ENCODE measurements at regions not wholly inside any gene's neighbourhood (a gene's known extent, or its start where the extent isn't known, plus 50 kb on each side); places are given as distances from the start of the nearest gene placed in this dataset.

DNA sequence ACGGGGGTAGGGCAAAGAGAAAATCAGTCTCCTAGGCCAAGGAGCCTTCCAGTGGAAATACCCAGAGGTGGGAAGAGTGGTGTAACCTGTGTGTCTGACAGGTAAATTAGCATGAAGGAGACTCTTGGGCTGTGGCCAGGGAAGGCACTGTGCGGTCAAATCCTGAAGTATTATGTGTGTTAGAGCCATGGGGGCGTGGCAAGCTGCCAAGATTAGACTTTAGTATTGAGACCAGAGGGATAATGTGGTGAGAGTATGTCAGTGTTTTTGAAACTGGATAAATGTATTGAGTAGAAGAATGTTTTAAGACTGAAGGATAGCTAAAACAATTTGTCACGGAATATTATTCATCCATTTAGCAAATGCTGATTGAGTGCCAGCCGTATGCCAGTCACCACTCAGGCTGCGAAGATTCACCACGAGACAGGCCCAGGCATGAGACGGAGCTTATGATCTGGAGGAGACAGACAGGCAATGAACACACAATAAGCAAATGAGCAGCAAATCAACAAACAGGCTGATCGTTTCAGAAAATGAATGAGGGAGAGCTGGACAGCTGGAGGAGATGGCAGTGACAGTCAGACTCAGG, 445.9 kb downstream of the MCTP2 start:
- Histone ChIP-seq H3K9ac (ENCODE audit: insufficient read length, low read depth) (no peak overlapping the region), H3K9me3 (ENCODE audit: insufficient read depth, low read length) (no peaks in the 10 kb centered on the region), H3K36me3 (ENCODE audit: insufficient read depth, insufficient read length, low read length) (no peaks in the 10 kb centered on the region), H3K4me1 (ENCODE audit: insufficient read depth, insufficient read length) (no peaks in the 10 kb centered on the region), H3K27me3 (ENCODE audit: insufficient read depth, insufficient read length) (no peaks in the 10 kb centered on the region), H3K4me3 (ENCODE audit: insufficient read length, low read depth) (no peak overlapping the region)
- no peak for DNase-seq (ENCODE audit: low read depth, low spot score)
- TF ChIP-seq SUZ12 (IDR thresholded peaks at IDR 0.05; ENCODE audit: extremely low read depth, insufficient read depth, insufficient read length) (no peak), YY1 (IDR thresholded peaks at IDR 0.05; ENCODE audit: insufficient read depth, insufficient read length) (no peak), ZNF274 (IDR thresholded peaks at IDR 0.05; ENCODE audit: low read depth, low read length) (no peak)

DNA sequence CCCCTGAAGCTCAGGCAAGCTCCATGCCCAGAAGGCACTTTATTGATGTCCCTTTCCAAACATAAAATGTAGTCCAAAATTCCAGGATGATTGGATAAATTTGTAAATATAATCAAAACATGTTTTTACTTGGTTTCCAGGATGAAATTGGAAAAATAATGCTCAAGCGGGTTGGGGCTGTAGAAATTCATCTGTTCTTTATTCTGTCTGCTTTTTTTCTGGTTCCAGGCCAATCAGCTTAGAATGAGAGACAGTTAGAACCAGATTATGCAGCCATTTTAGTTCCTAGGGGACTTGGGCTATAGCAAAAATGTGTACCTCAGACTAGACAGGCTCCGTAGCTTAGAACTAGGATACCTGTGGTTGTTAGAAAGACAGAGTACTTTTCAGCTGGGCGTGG, 450.8 kb downstream of the MCTP2 start:
- TF ChIP-seq YY1 (IDR thresholded peaks at IDR 0.05; ENCODE audit: insufficient read depth, insufficient read length) (no peak), SUZ12 (IDR thresholded peaks at IDR 0.05; ENCODE audit: extremely low read depth, insufficient read depth, insufficient read length) (no peak), ZNF274 (IDR thresholded peaks at IDR 0.05; ENCODE audit: low read depth, low read length) (no peak)

DNA sequence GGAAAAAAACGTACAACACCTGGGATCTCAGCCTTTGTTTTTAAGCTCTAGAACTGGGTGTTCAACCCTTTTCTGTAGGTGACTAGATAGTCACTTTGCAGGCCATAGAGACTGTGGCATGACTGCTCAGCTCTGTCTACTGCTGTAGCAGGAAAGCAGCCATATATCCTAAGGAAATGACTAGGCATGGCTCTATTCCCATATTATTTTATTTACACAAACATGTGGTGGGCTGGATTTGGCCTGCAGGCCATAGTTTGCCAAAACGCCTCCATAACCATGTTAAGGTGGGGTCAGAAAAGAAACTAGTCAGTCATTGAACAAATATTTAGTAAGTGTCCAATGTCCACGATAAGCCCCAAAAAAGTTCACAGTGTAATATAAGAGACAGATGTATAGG, 452.5 kb downstream of the MCTP2 start:
- no peak for TF ChIP-seq SUZ12 (IDR thresholded peaks at IDR 0.05; ENCODE audit: extremely low read depth, insufficient read depth, insufficient read length)
- no peak for TF ChIP-seq ZNF274 (IDR thresholded peaks at IDR 0.05; ENCODE audit: low read depth, low read length)
- no peak for TF ChIP-seq YY1 (IDR thresholded peaks at IDR 0.05; ENCODE audit: insufficient read depth, insufficient read length)
- DNase-seq (ENCODE audit: low read depth, low spot score) = no peak
- no peaks in the 10 kb centered on the region for H3K27me3 ChIP-seq (ENCODE audit: insufficient read depth, insufficient read length)
- no peak overlapping the region for H3K4me3 ChIP-seq (ENCODE audit: insufficient read length, low read depth)
- H3K9ac ChIP-seq (ENCODE audit: insufficient read length, low read depth) = no peak overlapping the region
- no peaks in the 10 kb centered on the region for H3K36me3 ChIP-seq (ENCODE audit: insufficient read depth, insufficient read length, low read length)
- H3K4me1 ChIP-seq (ENCODE audit: insufficient read depth, insufficient read length) = no peaks in the 10 kb centered on the region
- H3K9me3 ChIP-seq (ENCODE audit: insufficient read depth, low read length) = no peaks in the 10 kb centered on the region

More for the DNA sequence above, 450.8 kb downstream of the MCTP2 start:
- no peaks in the 10 kb centered on the region for H3K27me3 ChIP-seq (ENCODE audit: insufficient read depth, insufficient read length)
- no peak for DNase-seq (ENCODE audit: low read depth, low spot score)
- H3K36me3 ChIP-seq (ENCODE audit: insufficient read depth, insufficient read length, low read length) = no peaks in the 10 kb centered on the region
- no peak overlapping the region for H3K9ac ChIP-seq (ENCODE audit: insufficient read length, low read depth)
- no peaks in the 10 kb centered on the region for H3K9me3 ChIP-seq (ENCODE audit: insufficient read depth, low read length)
- H3K4me3 ChIP-seq (ENCODE audit: insufficient read length, low read depth) = no peak overlapping the region
- H3K4me1 ChIP-seq (ENCODE audit: insufficient read depth, insufficient read length) = no peaks in the 10 kb centered on the region

DNA sequence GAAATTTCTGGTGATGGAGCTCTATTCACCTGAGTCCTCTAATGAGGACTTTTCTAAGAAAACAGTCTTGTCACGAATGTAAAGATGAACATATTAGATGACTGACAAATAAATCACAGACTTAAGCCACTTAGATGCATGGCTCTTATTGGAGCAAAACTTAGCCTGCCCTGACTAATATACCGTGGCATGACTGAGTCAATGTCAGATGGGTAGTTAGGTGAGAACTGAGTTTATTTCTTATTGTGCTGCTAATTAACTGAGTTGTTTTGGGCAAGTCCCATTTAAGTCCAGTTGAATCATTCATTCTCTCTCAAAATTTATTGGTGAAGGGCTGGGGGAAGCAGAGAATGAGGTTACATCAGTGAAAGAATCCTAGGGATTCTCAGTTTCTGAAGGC, 459.8 kb downstream of the MCTP2 start:
- Histone ChIP-seq H3K4me3 (ENCODE audit: insufficient read length, low read depth) (no peak overlapping the region), H3K4me1 (ENCODE audit: insufficient read depth, insufficient read length) (no peaks in the 10 kb centered on the region), H3K27me3 (ENCODE audit: insufficient read depth, insufficient read length) (no peaks in the 10 kb centered on the region), H3K9ac (ENCODE audit: insufficient read length, low read depth) (no peak overlapping the region), H3K36me3 (ENCODE audit: insufficient read depth, insufficient read length, low read length) (no peaks in the 10 kb centered on the region), H3K9me3 (ENCODE audit: insufficient read depth, low read length) (no peaks in the 10 kb centered on the region)
- TF ChIP-seq SUZ12 (IDR thresholded peaks at IDR 0.05; ENCODE audit: extremely low read depth, insufficient read depth, insufficient read length) = no peak
- no peak for TF ChIP-seq YY1 (IDR thresholded peaks at IDR 0.05; ENCODE audit: insufficient read depth, insufficient read length)
- no peak for TF ChIP-seq ZNF274 (IDR thresholded peaks at IDR 0.05; ENCODE audit: low read depth, low read length)
- no peak for DNase-seq (ENCODE audit: low read depth, low spot score)

DNA sequence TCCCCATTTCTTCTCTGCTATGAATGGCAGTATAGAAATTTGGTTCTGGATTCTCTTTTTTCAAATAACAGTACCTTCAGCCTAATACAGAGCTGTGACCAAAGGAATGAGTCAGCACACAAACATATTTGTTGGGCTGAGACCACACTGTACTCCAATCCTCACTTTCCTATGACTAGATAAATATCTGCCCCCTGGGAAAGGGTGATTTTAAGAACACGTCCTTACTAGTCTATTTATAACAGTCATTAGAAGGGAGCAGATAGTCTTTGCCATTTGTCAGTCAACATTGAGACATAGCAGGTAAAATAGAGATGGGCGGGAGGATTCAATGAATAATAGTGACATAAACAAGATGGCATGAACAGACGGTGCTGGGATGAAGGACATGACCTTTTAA, 461.3 kb downstream of the MCTP2 start:
- no peak for DNase-seq (ENCODE audit: low read depth, low spot score)
- Histone ChIP-seq H3K9ac (ENCODE audit: insufficient read length, low read depth) (no peak overlapping the region), H3K27me3 (ENCODE audit: insufficient read depth, insufficient read length) (no peaks in the 10 kb centered on the region)

DNA sequence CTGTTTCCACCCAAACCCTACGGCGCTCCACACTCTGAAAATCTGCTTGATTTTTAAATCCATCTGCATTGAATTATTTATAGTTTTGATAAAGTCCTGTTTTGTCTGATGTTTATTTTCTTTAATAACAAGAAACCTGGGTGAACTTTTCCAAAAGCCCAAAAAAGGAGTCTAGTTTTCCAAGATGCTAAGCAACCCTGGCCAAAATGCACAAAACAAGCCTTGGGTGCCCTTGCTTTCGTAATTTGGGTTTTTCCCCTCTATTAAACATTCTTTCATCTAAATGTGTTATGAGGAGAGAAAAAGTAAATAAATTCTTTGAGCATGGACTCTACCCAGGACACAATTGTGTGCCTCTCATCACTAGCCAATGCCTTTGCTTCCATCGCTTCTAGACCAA, 468.9 kb downstream of the MCTP2 start:
- Histone ChIP-seq H3K4me3 (ENCODE audit: insufficient read length, low read depth) (no peak overlapping the region), H3K27me3 (ENCODE audit: insufficient read depth, insufficient read length) (no peaks in the 10 kb centered on the region), H3K4me1 (ENCODE audit: insufficient read depth, insufficient read length) (no peaks in the 10 kb centered on the region), H3K9me3 (ENCODE audit: insufficient read depth, low read length) (no peaks in the 10 kb centered on the region), H3K36me3 (ENCODE audit: insufficient read depth, insufficient read length, low read length) (no peaks in the 10 kb centered on the region), H3K9ac (ENCODE audit: insufficient read length, low read depth) (no peak overlapping the region)
- no peak for TF ChIP-seq SUZ12 (IDR thresholded peaks at IDR 0.05; ENCODE audit: extremely low read depth, insufficient read depth, insufficient read length)
- TF ChIP-seq YY1 (IDR thresholded peaks at IDR 0.05; ENCODE audit: insufficient read depth, insufficient read length) = no peak
- no peak for TF ChIP-seq ZNF274 (IDR thresholded peaks at IDR 0.05; ENCODE audit: low read depth, low read length)
- no peak for DNase-seq (ENCODE audit: low read depth, low spot score)

More for the DNA sequence above, 461.3 kb downstream of the MCTP2 start:
- H3K4me1 ChIP-seq (ENCODE audit: insufficient read depth, insufficient read length) = no peaks in the 10 kb centered on the region
- no peak overlapping the region for H3K4me3 ChIP-seq (ENCODE audit: insufficient read length, low read depth)
- TF ChIP-seq YY1 (IDR thresholded peaks at IDR 0.05; ENCODE audit: insufficient read depth, insufficient read length) (no peak), SUZ12 (IDR thresholded peaks at IDR 0.05; ENCODE audit: extremely low read depth, insufficient read depth, insufficient read length) (no peak), ZNF274 (IDR thresholded peaks at IDR 0.05; ENCODE audit: low read depth, low read length) (no peak)
- H3K9me3 ChIP-seq (ENCODE audit: insufficient read depth, low read length) = no peaks in the 10 kb centered on the region
- no peaks in the 10 kb centered on the region for H3K36me3 ChIP-seq (ENCODE audit: insufficient read depth, insufficient read length, low read length)

DNA sequence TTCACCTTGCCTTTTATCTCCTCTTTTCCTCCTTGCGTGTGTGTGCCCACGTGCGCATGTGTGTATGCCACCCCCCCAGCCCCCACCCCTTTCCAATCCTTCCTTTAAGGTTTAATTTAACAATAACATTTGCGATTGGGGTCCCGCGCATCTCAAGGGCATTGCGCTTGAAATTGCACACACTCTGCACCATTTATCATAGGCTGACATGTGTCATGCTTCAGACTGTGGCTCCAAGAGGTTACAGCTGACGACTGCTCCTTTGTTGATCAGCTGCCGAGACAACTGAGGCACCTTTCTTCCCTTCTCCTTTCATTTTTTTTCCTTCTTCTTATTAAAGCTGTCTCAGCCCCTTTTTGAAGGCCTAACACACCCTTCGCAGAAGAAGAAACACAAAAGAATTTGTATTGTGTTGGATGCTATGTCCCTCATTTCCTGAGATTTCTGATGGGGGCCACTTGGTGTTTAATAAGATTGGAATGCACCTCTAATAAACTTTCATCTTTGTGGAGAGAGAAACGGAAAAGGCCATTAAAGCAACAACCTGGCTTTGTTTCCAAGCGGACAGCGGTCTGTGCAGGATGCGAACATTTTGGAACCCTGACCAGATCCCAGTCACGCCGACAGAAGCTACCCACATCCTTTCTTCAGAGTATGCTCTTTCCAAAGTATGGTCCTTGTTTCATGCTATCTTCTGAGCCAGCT, 470.1 kb downstream of the MCTP2 start:
- Histone ChIP-seq H3K9ac (ENCODE audit: insufficient read length, low read depth) (no peak overlapping the region), H3K36me3 (ENCODE audit: insufficient read depth, insufficient read length, low read length) (no peaks in the 10 kb centered on the region), H3K4me1 (ENCODE audit: insufficient read depth, insufficient read length) (no peaks in the 10 kb centered on the region), H3K9me3 (ENCODE audit: insufficient read depth, low read length) (no peaks in the 10 kb centered on the region), H3K4me3 (ENCODE audit: insufficient read length, low read depth) (no peak overlapping the region), H3K27me3 (ENCODE audit: insufficient read depth, insufficient read length) (no peaks in the 10 kb centered on the region)
- DNase-seq (ENCODE audit: low read depth, low spot score) = no peak
- TF ChIP-seq SUZ12 (IDR thresholded peaks at IDR 0.05; ENCODE audit: extremely low read depth, insufficient read depth, insufficient read length) (no peak), YY1 (IDR thresholded peaks at IDR 0.05; ENCODE audit: insufficient read depth, insufficient read length) (no peak), ZNF274 (IDR thresholded peaks at IDR 0.05; ENCODE audit: low read depth, low read length) (no peak)
